ENCODE measurements at regions not wholly inside any gene's neighbourhood (a gene's known extent, or its start where the extent isn't known, plus 50 kb on each side); places are given as distances from the start of the nearest gene placed in this dataset.

- Histone ChIP-seq H3K9me3 (no peaks in the 10 kb centered on the region), H3K27me3 (no peaks in the 10 kb centered on the region), H3K27ac (no peak overlapping the region), H3K36me3 (no peaks in the 10 kb centered on the region), H3K4me1 (no peaks in the 10 kb centered on the region), H3K4me3 (no peak overlapping the region)
- ATAC-seq = no peak
- 0% methylated on average over 1 of the region's 1 CpG for WGBS, 2 donors (ENCODE audit: low coverage in 1 of 2)
- no peak for TF ChIP-seq EP300 (IDR thresholded peaks at IDR 0.05)
- no peak for TF ChIP-seq POLR2A (IDR thresholded peaks at IDR 0.05)
- TF ChIP-seq CTCF (IDR thresholded peaks at IDR 0.05) = no peak
- TF ChIP-seq POLR2AphosphoS5 (IDR thresholded peaks at IDR 0.05) = no peak
Measured at GRCh38 chrX:142084611-142085010, 120.5 kb downstream of the MAGEC2 start.

GRCh38 chrX:142076633-142077032 lies 128.5 kb downstream of the MAGEC2 start:
- no peaks in the 10 kb centered on the region for H3K4me1 ChIP-seq
- TF ChIP-seq CTCF (IDR thresholded peaks at IDR 0.05) (no peak), POLR2A (IDR thresholded peaks at IDR 0.05) (no peak), POLR2AphosphoS5 (IDR thresholded peaks at IDR 0.05) (no peak), EP300 (IDR thresholded peaks at IDR 0.05) (no peak)
- H3K4me3 ChIP-seq = no peak overlapping the region
- ATAC-seq = no peak
- H3K27me3 ChIP-seq = no peaks in the 10 kb centered on the region
- H3K9me3 ChIP-seq = no peaks in the 10 kb centered on the region
- 66 to 100% methylated on average over 1 to 2 of the region's 2 CpGs for WGBS, 2 donors (ENCODE audit: low coverage in 1 of 2)
- no peaks in the 10 kb centered on the region for H3K36me3 ChIP-seq
- no peak overlapping the region for H3K27ac ChIP-seq

- TF ChIP-seq EP300 (IDR thresholded peaks at IDR 0.05) (no peak), CTCF (IDR thresholded peaks at IDR 0.05) (no peak), POLR2A (IDR thresholded peaks at IDR 0.05) (no peak), POLR2AphosphoS5 (IDR thresholded peaks at IDR 0.05) (no peak)
- H3K9me3 ChIP-seq = no peaks in the 10 kb centered on the region
- H3K36me3 ChIP-seq = no peaks in the 10 kb centered on the region
- no peak for ATAC-seq
- no peak overlapping the region for H3K4me3 ChIP-seq
- 34 to 58% methylated on average over 2 of the region's 2 CpGs for WGBS, 2 donors (ENCODE audit: low coverage in 1 of 2)
- no peak overlapping the region for H3K27ac ChIP-seq
- H3K4me1 ChIP-seq = no peaks in the 10 kb centered on the region
- no peaks in the 10 kb centered on the region for H3K27me3 ChIP-seq
Measured at GRCh38 chrX:142068365-142068764, 136.7 kb downstream of the MAGEC2 start.

- WGBS, 2 donors (ENCODE audit: low coverage in 1 of 2) = 71 to 86% methylated on average over 1 to 2 of the region's 2 CpGs
- H3K4me3 ChIP-seq = no peak overlapping the region
- no peaks in the 10 kb centered on the region for H3K4me1 ChIP-seq
- H3K27ac ChIP-seq = no peak overlapping the region
- no peaks in the 10 kb centered on the region for H3K36me3 ChIP-seq
- H3K9me3 ChIP-seq = no peaks in the 10 kb centered on the region
- H3K27me3 ChIP-seq = no peaks in the 10 kb centered on the region
- TF ChIP-seq POLR2AphosphoS5 (IDR thresholded peaks at IDR 0.05) (no peak), CTCF (IDR thresholded peaks at IDR 0.05) (no peak), POLR2A (IDR thresholded peaks at IDR 0.05) (no peak), EP300 (IDR thresholded peaks at IDR 0.05) (no peak)
- ATAC-seq = no peak
Measured at GRCh38 chrX:142060191-142060590, 144.9 kb downstream of the MAGEC2 start.

- H3K4me1 ChIP-seq = no peaks in the 10 kb centered on the region
- H3K27ac ChIP-seq = no peak overlapping the region
- no peaks in the 10 kb centered on the region for H3K36me3 ChIP-seq
- ATAC-seq = no peak
- no peaks in the 10 kb centered on the region for H3K9me3 ChIP-seq
- no peak overlapping the region for H3K4me3 ChIP-seq
- H3K27me3 ChIP-seq = no peaks in the 10 kb centered on the region
- WGBS, 2 donors (ENCODE audit: low coverage in 1 of 2) = 70 to 80% methylated on average over 1 of the region's 1 CpG
- no peak for TF ChIP-seq CTCF (IDR thresholded peaks at IDR 0.05)
- no peak for TF ChIP-seq POLR2AphosphoS5 (IDR thresholded peaks at IDR 0.05)
- no peak for TF ChIP-seq POLR2A (IDR thresholded peaks at IDR 0.05)
- no peak for TF ChIP-seq EP300 (IDR thresholded peaks at IDR 0.05)
Measured at GRCh38 chrX:142054094-142054493, 150.4 kb downstream of the MAGEC1 start.
